PC-9 (cell line): ENCODE measurements at regions not wholly inside any gene's neighbourhood (a gene's known extent, or its start where the extent isn't known, plus 50 kb on each side); places are given as distances from the start of the nearest gene placed in this dataset.

ENCODE experiments used
- EZH2 ChIP-seq: fragments of 200-600 bp; sonication (generic); IDR thresholded peaks from 2 replicates; pipeline ENCODE4 v1.8.0; 2017; ENCODE audit warnings: antibody characterized with exemption, low read depth
- TF ChIP-seq, protein P1 (sequence below): fragments of 200-600 bp; sonication (generic); conservative IDR thresholded peaks from 2 replicates; pipeline ENCODE4 v1.6.1; 2017; ENCODE audit warnings: mixed run types, antibody characterized with exemption, mild to moderate bottlenecking, moderate library complexity

DNA sequence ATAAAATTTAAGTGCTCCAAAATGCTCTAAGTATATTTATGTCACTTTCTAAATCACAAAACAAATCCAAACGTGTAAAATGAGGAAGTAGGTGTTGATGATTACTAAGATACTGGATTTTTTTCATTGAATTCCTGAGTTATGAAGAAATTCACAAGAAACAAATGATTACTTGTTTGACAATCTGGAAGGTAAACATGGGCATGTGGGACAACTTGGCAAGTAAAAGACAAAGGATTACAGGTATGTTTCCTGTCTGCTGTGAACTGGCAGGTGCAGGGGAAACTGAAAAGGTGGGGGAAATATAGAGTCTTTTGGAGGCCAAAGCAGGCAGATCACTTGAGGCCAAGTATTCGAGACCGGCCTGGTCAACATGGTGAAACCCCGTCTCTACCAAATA is 252.7 kb upstream of the AZI2 start:
- TF ChIP-seq, protein P1, sequence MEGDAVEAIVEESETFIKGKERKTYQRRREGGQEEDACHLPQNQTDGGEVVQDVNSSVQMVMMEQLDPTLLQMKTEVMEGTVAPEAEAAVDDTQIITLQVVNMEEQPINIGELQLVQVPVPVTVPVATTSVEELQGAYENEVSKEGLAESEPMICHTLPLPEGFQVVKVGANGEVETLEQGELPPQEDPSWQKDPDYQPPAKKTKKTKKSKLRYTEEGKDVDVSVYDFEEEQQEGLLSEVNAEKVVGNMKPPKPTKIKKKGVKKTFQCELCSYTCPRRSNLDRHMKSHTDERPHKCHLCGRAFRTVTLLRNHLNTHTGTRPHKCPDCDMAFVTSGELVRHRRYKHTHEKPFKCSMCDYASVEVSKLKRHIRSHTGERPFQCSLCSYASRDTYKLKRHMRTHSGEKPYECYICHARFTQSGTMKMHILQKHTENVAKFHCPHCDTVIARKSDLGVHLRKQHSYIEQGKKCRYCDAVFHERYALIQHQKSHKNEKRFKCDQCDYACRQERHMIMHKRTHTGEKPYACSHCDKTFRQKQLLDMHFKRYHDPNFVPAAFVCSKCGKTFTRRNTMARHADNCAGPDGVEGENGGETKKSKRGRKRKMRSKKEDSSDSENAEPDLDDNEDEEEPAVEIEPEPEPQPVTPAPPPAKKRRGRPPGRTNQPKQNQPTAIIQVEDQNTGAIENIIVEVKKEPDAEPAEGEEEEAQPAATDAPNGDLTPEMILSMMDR = no peak
- no peak for TF ChIP-seq EZH2
